Middle frontal gyrus (tissue), 1 donor: ENCODE measurements at regions not wholly inside any gene's neighbourhood (a gene's known extent, or its start where the extent isn't known, plus 50 kb on each side); places are given as distances from the start of the nearest gene placed in this dataset.
"Not testable (repeated sequence)": the region's sequence is repeated elsewhere in the genome, so short reads cannot be mapped to it uniquely, and the experiment has no call there.

Experiments
- DNase-seq: peaks from one replicate; pipeline ENCODE4 v3.0.0-alpha.2; 2015; ENCODE audit warnings: low spot score; ENCODE audit errors: extremely low spot score

DNA sequence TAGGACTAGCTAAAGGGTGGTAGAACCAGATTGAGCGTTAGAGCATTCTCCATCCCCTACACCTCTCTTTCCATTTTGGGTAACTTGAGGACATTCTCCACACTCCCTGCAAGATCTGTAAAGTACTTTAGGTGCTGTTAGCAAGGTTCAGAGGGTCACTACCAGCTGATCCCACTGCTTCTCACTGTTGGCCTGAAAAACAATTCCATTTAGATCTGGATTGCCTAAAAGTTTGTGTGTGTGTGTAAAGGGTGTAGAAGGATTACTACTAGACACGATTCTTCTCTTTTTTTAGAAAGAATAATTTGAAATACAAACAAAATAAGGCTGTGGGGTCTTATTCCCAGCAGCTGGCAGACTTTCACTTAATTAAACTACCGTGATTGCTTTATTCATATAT lies 95.1 kb upstream of the TMEM178A start:
- no peak for DNase-seq

DNA sequence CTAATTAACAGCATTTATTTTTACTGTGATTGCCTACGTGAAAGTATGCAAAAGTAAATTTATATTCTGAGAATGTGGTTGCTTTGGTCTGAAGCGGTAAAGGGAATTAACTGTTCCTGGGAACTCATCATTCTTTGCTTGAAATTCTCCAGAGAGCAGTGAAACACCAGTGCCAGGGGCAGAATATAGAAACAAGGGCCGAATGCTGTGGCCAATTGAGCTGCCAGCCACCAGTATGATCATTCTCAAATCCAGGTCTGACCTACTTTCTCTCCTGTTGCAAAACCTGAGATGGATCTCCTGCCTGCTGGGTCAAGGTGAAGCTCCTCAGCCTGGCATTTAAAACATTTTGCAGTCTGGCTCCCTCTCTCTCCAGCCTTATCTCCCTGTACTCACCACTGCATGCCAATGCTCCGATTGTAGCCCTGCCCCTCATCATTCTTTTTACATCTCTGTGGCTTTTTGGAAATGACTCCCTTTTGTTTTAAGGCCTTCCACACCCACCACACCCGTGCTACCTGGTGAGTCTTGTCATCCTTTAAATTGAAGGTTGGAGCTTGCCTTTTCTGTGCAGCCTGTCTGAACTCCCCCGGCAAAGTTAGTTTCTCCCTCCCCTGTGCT lies 94.5 kb upstream of the TMEM178A start:
- no peak for DNase-seq

DNA sequence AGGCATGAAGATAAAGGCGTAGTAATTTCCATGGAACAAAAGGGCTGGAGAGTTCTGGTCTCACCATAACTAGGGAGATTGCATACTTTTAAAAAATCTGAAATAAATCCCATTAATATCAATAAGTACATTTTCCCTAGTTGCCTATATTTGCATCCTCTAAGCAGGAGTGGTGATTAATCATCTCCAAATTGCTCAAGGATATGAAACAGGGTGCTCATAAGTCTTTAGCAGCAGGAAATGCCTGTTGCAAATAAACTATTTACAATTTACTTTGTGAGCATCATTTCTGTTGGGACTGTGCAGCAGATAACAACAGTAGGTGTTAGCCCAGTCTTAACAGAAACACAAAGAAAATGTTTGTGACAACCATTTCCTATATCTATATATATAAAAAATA lies 92.4 kb upstream of the TMEM178A start:
- no peak for DNase-seq

DNA sequence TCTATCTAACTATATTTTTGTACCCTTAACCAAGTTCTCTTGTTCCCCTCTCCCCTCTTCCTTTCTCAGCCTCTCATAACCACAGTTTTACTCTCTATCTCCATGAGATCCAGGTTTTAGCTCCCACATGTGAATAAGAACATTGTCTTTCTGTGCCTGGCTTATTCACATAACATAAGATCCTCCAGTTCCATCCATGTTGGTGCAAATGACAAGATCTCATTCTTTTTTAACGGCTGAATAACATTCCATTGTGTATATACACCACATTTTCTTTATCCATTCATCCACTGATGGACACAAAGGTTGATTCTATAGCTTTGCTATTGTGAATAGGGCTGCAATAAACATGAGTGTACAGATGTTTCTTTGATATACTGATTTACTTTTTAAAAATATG lies 83.9 kb upstream of the TMEM178A start:
- DNase-seq: no peak

DNA sequence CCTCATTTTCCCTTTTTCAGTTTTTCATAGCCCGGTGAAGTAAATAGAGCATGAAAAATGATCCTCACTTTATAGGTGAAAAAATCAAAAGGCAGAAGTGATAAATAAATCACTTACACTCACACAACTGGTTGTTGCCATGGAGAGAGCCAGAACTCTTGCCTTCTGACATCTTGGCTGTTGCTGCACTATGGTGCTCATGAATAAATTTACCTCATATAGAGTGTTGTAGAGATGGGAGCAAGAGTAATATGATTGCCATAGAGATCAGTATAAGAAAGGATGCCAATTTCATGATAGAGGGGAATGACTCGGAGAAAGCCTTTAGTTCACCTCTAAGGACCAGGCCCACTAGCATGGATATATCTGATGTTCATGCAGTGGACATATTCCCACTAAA lies 82.5 kb upstream of the TMEM178A start:
- DNase-seq: no peak

DNA sequence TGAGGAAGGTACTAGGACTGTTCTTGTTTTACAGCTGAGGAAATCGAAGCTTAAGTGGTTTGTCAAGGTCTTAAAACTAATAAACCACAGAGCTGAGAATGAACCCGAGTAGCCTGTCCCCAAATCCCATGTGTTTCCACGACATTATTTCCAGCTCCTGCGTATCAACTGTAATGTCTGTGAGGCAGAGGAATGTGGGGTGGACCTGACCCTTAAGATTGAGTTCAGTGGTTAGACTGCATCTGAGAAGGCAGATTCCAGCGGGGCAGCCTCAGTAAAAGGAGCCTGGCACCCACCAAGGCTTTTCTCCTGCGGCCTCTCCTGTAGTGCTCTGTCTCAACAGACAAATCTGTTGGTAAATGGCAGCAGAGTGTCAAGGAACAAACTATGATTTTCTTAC lies 81.9 kb upstream of the TMEM178A start:
- DNase-seq: no peak

DNA sequence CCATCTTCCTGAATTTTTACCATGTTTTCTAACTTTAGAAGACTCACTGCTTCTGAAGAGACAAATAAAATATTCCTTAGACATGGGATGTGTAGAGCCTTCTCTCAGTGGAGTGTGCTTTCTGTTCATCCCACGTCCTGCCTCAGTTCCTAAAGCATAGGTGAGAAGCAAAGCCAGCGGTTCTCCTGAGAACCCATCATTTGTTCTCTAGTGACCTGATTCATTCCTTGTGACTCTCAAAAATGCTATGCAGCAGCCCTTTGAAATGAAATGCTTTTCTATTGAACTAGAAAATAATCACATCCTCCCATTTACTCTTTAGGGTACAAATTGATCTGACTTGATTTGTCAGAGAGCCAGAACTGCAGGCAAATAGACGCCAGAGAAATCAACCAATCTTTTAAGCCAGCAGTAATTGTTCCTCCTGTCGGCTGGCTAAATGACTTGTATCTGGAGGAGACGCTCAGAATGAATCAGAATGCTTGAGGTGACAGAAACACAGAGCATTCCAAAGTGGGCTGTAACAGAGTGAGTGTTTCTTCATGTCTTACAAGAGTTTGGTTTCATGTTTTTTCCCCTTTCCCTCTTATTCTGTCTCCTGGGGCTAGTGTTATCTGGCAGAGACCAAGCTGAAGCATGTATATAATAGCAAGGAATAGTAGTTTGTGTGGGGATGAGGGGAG lies 81.3 kb upstream of the TMEM178A start:
- peak; percentile 16 for DNase-seq

DNA sequence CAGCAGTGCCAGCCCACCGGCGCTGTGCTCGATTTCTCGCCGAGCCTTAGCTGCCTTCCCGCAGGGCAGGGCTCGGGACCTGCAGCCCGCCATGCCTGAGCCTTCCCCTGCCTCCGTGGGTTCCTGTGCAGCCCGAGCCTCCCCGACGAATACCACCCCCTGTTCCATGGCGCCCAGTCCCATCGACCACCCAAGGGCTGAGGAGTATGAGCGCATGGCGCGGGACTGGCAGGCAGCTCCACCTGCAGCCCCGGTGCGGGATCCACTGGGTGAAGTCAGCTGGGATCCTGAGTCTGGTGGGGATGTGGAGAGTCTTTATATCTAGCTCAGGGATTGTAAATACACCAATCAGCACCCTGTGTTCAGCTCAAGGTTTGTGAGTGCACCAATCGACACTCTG lies 80.2 kb upstream of the TMEM178A start:
- not testable (repeated sequence) for DNase-seq

DNA sequence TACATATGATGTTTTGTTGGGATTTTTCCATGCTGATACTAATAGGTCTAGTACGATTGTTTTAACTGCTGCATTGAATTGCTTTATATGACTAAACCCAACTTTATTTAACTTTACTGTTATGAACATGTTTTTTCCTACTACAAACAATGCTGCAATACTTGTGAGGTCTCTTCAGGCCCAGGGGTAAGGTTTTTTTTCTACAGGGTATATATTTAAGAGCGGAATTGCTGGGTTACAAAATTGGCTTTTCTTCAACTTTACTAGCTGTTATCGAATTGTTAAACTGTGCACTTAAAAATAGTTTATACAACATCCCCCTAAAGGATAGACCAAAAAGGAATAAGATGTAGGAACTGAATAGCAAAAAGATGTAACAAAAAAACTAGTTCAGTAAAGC lies 78.5 kb upstream of the TMEM178A start:
- DNase-seq: no peak

DNA sequence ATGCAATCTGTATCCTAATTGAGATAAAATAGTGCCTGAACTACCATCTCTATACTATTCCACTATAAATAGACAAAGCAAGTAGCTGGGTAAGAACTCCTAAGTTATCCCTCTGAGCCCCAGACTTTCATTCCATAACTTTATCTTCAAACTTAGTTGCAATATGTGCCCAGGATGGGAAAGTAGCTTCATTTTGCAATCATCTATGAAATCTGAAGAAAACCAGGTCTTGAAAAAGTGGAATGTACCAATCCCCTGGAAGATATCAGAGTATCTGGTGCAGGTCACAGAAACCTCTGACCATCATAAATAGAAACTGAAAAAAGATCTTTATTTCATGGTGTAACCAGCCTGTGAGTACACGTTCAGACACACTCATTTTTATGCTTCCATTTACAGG lies 78.1 kb upstream of the TMEM178A start:
- no peak for DNase-seq

DNA sequence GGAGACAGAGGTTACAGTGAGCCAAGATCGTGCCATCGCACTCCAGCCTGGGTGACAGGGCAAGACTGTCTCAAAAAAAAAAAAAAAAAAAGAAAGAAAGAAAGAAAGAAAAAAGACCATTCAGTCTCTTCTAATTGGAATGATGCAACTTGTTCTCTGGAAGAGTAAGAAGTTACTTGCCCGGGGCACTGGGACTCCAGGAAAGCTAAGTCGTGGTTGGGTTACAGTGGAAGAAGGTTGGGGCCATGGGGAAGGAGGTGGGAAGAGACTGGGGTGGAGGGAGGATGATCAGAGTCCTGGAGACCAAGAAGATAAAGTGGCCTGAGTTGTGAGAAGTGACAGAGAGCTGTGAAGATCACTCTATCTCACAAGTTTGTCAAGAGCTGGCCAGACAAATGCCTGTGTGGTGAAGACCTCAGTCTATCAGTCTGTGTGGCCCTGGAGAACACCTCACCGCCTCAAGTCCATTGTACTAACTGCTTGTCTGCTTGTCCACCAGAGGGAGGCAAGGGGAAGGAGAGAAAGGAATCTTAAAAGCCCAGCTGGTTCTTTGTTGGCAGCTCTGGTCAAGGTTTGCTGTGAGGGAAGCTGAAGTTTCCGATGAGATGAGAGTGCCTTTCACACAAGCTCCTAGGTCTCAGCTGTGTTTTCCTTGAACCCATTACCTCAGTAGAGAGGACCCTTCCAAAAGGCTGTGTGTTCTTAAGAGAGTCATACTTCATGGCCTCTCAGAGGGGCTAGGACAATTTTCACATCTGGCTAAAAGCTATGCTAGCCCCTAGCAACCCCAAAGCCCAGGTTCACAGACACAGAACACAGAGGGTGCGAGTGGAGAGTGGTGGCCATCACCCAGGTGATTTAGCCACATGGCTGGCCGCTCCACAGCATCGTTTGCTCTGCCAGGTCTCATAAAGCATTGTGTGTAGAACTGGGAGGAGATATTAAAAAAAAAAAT lies 72.0 kb upstream of the TMEM178A start:
- no peak for DNase-seq

DNA sequence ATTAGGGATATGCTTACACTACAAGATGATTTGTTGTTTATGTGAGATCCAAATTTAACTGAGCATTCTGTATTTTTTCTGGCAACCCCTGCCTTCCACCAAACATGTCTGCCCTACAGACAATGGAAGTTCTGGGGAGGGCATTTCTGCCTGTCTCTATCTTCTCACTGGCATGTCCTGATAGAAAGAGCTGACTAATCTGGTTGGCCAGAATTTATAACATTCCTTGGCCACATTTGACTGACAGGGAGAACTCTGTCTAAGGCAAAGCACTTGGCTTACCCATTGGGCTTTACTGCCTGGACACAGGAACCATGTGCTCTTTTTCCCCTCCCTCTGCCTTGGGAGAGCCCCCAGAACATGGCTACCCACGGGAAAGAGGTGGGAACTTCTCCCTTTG lies 70.6 kb upstream of the TMEM178A start:
- no peak for DNase-seq

DNA sequence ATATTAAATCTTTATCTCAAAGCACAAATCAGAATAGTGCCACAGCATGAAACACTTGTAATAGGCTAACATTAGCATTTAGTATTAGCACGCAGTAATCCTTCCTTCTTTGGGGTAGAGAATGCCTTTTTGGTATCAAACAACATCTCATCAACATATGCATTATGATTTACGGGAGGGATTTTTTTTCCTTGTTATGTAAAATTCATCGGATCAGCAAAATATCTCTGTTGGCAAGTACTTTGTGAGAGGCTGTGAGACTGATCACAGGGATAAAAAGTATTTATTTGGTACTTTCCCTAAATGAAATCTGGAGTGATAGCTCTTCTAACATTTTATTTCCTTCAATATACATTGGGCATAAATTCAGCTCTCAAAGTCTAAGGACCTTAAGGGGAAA lies 68.4 kb upstream of the TMEM178A start:
- no peak for DNase-seq

DNA sequence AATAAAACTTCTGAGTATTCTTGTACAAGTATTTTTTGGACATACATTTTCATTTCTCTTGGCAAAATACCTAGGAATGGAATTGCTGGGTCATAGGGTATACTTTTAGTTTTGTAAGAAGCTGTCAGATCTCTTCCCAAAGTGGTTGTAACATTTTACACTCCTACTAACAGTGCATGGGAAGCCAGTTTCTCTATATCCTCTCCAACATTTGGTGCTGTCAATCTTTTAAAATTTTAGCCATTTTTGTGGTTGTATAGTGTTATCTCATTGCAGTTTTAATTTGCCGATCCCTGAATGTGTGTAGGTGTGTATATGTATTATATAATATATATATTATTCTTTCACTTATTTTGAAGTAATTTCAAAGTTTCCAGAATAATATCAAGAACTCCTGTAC lies 63.1 kb upstream of the TMEM178A start:
- DNase-seq: no peak

DNA sequence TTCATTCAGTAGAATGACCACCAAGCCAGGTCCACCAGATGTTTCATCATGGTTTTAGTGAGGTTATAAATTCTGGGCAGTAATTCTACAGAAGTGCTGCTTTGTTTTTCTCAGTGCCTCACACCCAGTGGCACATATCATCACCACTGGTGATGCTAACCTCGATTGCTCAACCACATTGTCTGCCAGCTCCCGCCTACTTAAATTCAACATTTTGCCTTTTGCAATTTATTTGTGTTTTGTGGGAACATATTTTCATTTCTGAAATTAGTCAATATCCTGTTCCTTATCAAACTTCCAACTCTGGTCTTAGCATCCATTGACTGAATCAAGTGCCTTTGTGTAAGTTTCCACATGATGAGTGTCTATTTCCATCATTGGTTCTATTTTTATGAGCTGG lies 62.3 kb upstream of the TMEM178A start:
- no peak for DNase-seq

DNA sequence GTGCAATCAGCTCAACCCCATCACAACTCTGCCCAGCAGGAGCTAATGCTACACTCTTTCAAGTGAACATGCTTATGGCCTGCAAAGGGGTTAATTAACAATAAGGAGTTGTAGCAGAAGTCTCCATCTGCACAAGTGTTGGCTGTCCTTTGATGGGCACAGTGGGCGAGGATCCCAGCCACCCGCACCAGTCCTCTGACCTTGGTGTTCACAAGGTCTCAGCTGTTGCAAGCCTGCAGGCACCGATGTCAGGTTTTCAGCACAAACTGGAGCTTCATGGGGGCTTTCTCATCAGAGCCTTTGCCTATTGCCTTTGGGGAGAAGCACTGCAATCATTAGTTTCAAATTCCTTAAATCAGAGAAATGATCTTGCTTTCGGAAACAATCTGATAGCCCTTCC lies 60.9 kb upstream of the TMEM178A start:
- no peak for DNase-seq

DNA sequence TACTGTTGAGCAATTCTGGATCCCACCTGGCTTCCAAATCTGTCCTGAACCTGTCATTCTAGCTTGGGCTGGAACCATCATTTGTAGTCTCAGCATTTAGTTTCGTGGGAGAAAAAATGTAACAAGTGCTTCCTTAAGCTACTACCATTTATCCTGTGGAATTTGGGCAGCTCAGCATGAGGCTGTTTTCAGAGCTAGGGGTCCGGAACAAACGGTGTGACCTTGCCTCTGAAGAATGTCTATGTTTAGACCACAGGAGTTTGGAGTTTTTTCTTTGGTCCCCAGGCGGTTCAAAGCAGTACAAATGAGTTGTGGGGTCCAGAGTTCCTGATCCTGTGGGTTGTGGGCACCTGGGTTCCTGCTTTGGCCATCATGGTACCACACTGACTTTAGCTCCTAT lies 59.1 kb upstream of the TMEM178A start:
- DNase-seq: no peak

DNA sequence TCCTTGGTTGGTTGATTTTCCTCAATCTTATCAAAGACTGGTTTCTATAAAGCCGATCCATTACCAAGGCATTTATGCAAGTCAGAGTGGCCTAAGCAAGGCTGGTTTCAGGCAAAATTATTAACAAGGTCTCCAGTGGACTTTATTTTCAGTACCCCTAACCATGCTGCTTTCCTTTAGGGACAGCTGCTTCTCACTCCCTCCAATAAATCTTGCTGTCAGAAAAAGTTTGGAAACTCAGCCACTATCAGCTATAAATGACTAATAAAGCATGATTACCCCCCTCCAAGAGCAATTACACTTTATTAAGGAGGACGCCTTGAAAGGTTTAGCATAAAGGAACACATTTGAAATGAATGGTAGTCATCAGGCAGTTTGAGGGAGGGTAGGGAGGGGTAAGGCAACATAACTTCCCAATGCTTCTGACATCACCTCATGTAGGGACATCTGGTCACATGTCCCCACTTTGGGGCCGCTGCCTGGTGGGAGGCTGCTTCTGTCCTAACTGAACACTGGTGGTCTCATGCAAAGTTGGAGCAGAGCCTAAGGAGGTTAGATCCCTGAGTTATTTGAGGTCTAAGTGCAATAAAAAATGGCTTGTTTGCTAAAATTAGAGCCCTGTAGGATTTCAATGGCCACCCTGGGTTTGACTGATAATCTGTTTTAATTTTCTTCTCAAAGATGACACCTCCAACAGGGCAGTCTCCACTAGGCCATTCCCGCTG lies 58.0 kb upstream of the TMEM178A start:
- no peak for DNase-seq

DNA sequence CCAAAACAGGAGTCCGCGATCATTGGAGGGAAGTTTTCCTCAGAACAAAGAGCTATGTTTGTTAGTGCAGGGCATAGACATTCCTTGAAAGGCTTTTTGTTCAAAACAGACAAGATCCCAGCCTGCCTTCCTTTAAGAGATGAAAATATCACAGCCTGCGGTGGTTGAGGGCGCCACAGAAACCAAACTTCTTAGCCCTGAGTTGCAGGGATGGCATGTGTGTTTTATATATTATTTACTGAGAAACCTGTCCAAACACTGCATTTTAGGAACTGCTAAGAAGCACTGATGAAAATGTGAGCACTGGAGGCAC lies 57.5 kb upstream of the TMEM178A start:
- no peak for DNase-seq

DNA sequence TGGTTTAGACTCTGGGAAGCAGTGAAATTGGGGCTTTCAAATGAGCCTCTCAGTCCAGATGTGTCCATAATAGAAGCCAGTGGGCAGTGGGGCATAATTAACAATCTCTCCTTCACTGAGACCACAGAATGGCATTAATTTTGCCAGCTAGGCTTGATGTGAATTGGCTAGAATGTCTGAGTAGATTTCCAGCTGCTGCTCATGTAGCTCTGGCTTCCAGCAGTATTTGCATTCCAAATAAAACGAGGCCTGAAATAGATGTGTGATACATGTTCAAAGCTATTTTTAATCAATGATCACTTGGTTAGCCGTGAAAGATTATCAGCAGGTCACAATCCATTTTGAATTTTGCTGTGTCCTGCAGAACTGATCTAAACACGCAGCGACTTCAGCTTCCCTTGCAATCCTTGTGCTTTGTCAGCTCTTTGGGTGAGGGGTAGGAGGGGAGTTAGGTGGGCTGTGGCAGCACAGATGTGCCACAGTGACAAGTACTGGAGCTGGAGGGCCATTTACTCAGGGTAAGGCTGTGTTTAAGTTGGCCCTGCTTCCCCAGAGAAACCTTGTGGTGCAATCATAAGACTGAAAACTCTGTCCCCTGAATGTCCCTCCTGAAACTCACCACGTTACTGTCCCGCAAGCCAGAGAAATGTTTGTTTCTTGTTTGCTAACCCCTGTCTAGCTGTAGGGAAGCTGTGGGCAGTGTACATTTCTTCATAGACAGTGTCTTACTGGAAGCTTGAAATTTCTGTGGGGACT lies 56.9 kb upstream of the TMEM178A start:
- no peak for DNase-seq

DNA sequence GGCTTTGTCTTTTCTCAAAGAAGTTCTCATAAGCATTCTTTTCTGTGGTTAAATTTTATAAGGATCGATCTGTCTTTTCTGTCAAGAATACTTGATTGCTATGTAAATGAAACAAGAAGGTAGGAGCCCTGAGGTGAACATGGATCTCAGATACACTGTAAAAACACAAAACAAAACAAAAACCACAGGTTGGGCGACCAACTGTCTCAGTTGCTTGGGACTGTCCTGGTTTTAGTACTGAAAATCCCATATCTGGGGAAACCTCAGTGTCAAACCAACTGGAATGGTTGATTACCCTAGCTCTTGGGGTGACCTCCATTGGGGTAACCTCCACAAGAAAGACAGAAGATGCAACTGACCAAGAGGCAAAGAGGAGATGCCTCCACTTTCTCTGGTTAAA lies 55.8 kb upstream of the TMEM178A start:
- DNase-seq: no peak
